HepG2 (cell line): ENCODE measurements at regions not wholly inside any gene's neighbourhood (a gene's known extent, or its start where the extent isn't known, plus 50 kb on each side); places are given as distances from the start of the nearest gene placed in this dataset.

Experiments used
- ATAC-seq: fragments of 200-7000 bp; cut with Tn5 transposase; 3 replicates; pipeline ENCODE4 v1.9.1; 2020; ENCODE audit warnings: mild to moderate bottlenecking, moderate library complexity
- BruUV-seq: library from RNA; stranded (reverse); fragments of 400-500 nt; replicated peaks from 2 replicates; lab custom pipeline; 2021; lab: Mats Ljungman, UMichigan
- CTCF ChIA-PET: fragments of 300-600 bp; formaldehyde crosslinking; extraction: SDS; loops from one replicate; lab custom pipeline; 2021; ENCODE audit warnings: low total read pairs, inconsistent platforms, low intra/inter-chr PET ratio; lab: Yijun Ruan, JAX
- POLR2A ChIA-PET: fragments of 350-600 bp; sonication (Branson Sonifier 250); formaldehyde crosslinking; loops from one replicate; lab custom pipeline; 2020; ENCODE audit warnings: antibody characterized with exemption, inconsistent platforms; lab: Yijun Ruan, JAX
- DNase-seq: peaks from one replicate; pipeline ENCODE4 v3.0.0-alpha.2; 2015; ENCODE audit warnings: low spot score
- FAIRE-seq: peaks from 3 replicates; lab custom pipeline; 2011; peaks lifted over from hg19 to GRCh38; lab: Jason Lieb, UNC
- H2AFZ ChIP-seq: one replicate; pipeline ENCODE4 v1.6.1; 2011; ENCODE audit warnings: low read length, inconsistent platforms
- H3K27ac ChIP-seq: fragments of 300-600 bp; 3 replicates; pipeline ENCODE4 v1.8.0; 2011; ENCODE audit warnings: mixed run types, mild to moderate bottlenecking, mixed read lengths, low read length, inconsistent platforms; ENCODE audit not compliant: insufficient read depth; ENCODE audit errors: extremely low read length
- H3K27me3 ChIP-seq, 2 experiments: fragments of 200-600 bp in 1 of 2; 2 replicates in 1 of 2; 3 replicates in 1 of 2; pipeline versions ENCODE4 v1.6.0 to v1.8.0; 2011; ENCODE audit warnings: low read length in 2 of 2, mild to moderate bottlenecking in 2 of 2, moderate library complexity in 2 of 2, inconsistent platforms in 1 of 2; ENCODE audit not compliant: insufficient read depth in 2 of 2, control insufficient read depth in 1 of 2
- H3K36me3 ChIP-seq, 2 experiments: fragments of 200-600 bp in 1 of 2; replicated peaks in 1 of 2; 2 replicates in 1 of 2; 3 replicates in 1 of 2; pipeline versions ENCODE4 v1.5.1 to v1.8.0; 2011; ENCODE audit warnings: low read length in 2 of 2, inconsistent platforms in 1 of 2; ENCODE audit not compliant: insufficient read depth in 2 of 2, control insufficient read depth in 1 of 2
- H3K4me1 ChIP-seq: 2 replicates; pipeline ENCODE4 v1.5.1; 2012; ENCODE audit warnings: low read length, inconsistent platforms; ENCODE audit not compliant: insufficient read depth
- H3K4me2 ChIP-seq: 2 replicates; pipeline ENCODE4 v1.6.0; 2011; ENCODE audit warnings: low read depth, low read length, inconsistent platforms
- H3K4me3 ChIP-seq, 3 experiments: fragments of 200-600 bp in 1 of 3; sonication (generic), shearing (Covaris generic) in 1 of 3; replicated peaks in 1 of 3; 2 replicates each; pipeline ENCODE4 v1.5.1; 2011 to 2016; ENCODE audit warnings: low read length in 3 of 3, inconsistent platforms in 2 of 3, low read depth in 2 of 3, mild to moderate bottlenecking in 2 of 3, control low read depth in 1 of 3, mixed read lengths in 1 of 3; ENCODE audit not compliant: insufficient read depth in 1 of 3
- H3K79me2 ChIP-seq: one replicate; pipeline ENCODE4 v1.6.1; 2011; ENCODE audit warnings: low read length, inconsistent platforms; ENCODE audit not compliant: insufficient read depth
- H3K9ac ChIP-seq: 2 replicates; pipeline ENCODE4 v1.6.0; 2011; ENCODE audit warnings: mild to moderate bottlenecking, low read depth, low read length, inconsistent platforms; ENCODE audit not compliant: insufficient read depth
- H3K9me3 ChIP-seq: 2 replicates; pipeline ENCODE4 v1.5.1; 2012; ENCODE audit warnings: mild to moderate bottlenecking, low read length
- H4K20me1 ChIP-seq: 2 replicates; pipeline ENCODE4 v1.6.0; 2011; ENCODE audit warnings: inconsistent platforms, mild to moderate bottlenecking, low read length, moderate library complexity; ENCODE audit not compliant: insufficient read depth
- ARID5B ChIP-seq: IDR thresholded peaks from 2 replicates; pipeline ENCODE4 v1.4.0; 2020; ENCODE audit warnings: mild to moderate bottlenecking, missing genetic modification reagents
- BHLHE40 ChIP-seq: IDR thresholded peaks from 2 replicates; pipeline ENCODE4 v1.6.1; 2011; ENCODE audit warnings: low read length, improper control_type of control experiment
- HHEX ChIP-seq: IDR thresholded peaks from 2 replicates; pipeline ENCODE4 v1.6.1; 2016; ENCODE audit warnings: control low read depth
- HMGXB3 ChIP-seq: sonication (generic); formaldehyde crosslinking; IDR thresholded peaks from 2 replicates; pipeline ENCODE4 v1.4.0; 2020; ENCODE audit warnings: missing genetic modification reagents, borderline replicate concordance
- JUNB ChIP-seq: sonication (generic); formaldehyde crosslinking; IDR thresholded peaks from 2 replicates; pipeline ENCODE4 v1.8.0; 2022; ENCODE audit warnings: missing genetic modification reagents, mild to moderate bottlenecking, borderline replicate concordance
- MYC ChIP-seq: sonication (generic); formaldehyde crosslinking; IDR thresholded peaks from 2 replicates; pipeline ENCODE4 v1.9.0; 2021; ENCODE audit warnings: missing genetic modification reagents, borderline replicate concordance
- PITX1 ChIP-seq: sonication (generic); formaldehyde crosslinking; IDR thresholded peaks from 2 replicates; pipeline ENCODE4 v1.5.1; 2020; ENCODE audit warnings: mild to moderate bottlenecking, missing genetic modification reagents
- RBAK ChIP-seq: sonication (generic); formaldehyde crosslinking; IDR thresholded peaks from 2 replicates; pipeline ENCODE4 v1.5.1; 2020; ENCODE audit warnings: mild to moderate bottlenecking, missing genetic modification reagents
- RORA ChIP-seq: sonication (generic); formaldehyde crosslinking; IDR thresholded peaks from 2 replicates; pipeline ENCODE4 v1.5.0; 2020; ENCODE audit warnings: mild to moderate bottlenecking, missing genetic modification reagents, moderate library complexity
- ZBTB42 ChIP-seq: sonication (generic); formaldehyde crosslinking; IDR thresholded peaks from 2 replicates; pipeline ENCODE4 v1.5.0; 2020; ENCODE audit warnings: mild to moderate bottlenecking, missing genetic modification reagents
- ZKSCAN5 ChIP-seq: sonication (generic); formaldehyde crosslinking; IDR thresholded peaks from 2 replicates; pipeline ENCODE4 v1.5.1; 2020; ENCODE audit warnings: mild to moderate bottlenecking, missing genetic modification reagents
- WGBS: methylation state at CpG from one replicate; pipeline ENCODE4 v1.1.6; 2017; ENCODE audit warnings: low lambda C conversion rate; 5-methylcytosine and 5-hydroxymethylcytosine counted together
- in situ Hi-C: cut with HindIII; loops from 2 replicates; pipeline ENCODE4 v1.10.0; 2017; ENCODE audit warnings: low pct_unique_long_range_greater_than_20kb; ENCODE audit not compliant: extremely low pct_ligation_motif_present
- intact Hi-C: fragments of 100-400 bp; cut with micrococcal nuclease; formaldehyde crosslinking; loops from one replicate; pipeline ENCODE4 v1.10.0; 2022; ENCODE audit not compliant: unreplicated experiment

- ATAC-seq: no peak
- intact Hi-C loops: no loop called here
- in situ Hi-C loops: no loop called here
Measured at GRCh38 chr1:2894381-2895041, 93.0 kb upstream of the TTC34 start.

More at GRCh38 chr1:2894381-2895041, 93.0 kb upstream of the TTC34 start:
- ChIA-PET POLR2A (no interaction called here), CTCF (no interaction called here)
- Histone ChIP-seq H3K4me3 (no peak overlapping the region), H2AFZ (no peak overlapping the region), H3K9ac (no peak overlapping the region), H3K9me3 (peaks cover 8% of the 10 kb centered on the region; the same call in 1 of the 2 replicates), H3K4me1 (no peaks in the 10 kb centered on the region), H3K4me2 (no peak overlapping the region), H3K27me3 (peaks cover 7 to 35% of the 10 kb centered on the region in 2 experiments; a peak in 4 of 5 replicates), H3K79me2 (no peaks in the 10 kb centered on the region), H3K27ac (no peak overlapping the region), H4K20me1 (no peaks in the 10 kb centered on the region), H3K36me3 (no peaks in the 10 kb centered on the region)
- 40% methylated on average over 16 of the region's 27 CpGs for WGBS
- TF ChIP-seq JUNB (CRISPR knock-in tag) (no peak), ARID5B (CRISPR knock-in tag) (no peak), BHLHE40 (no peak), RORA (CRISPR knock-in tag) (no peak), ZKSCAN5 (CRISPR knock-in tag) (no peak), PITX1 (CRISPR knock-in tag) (no peak), RBAK (CRISPR knock-in tag) (no peak), HMGXB3 (CRISPR knock-in tag) (no peak), MYC (CRISPR knock-in tag) (no peak), HHEX (no peak), ZBTB42 (no peak)
- FAIRE-seq (no peak), DNase-seq (no peak)
- no TSS peak for BruUV-seq
